Kidney epithelial cell (primary cell): ENCODE measurements at regions not wholly inside any gene's neighbourhood (a gene's known extent, or its start where the extent isn't known, plus 50 kb on each side); places are given as distances from the start of the nearest gene placed in this dataset.

Source experiments
- DNase-seq: peaks from one replicate; pipeline ENCODE4 v3.0.0-alpha.2; 2010; ENCODE audit warnings: low read depth
- H3K27me3 ChIP-seq: 2 replicates; pipeline ENCODE4 v1.6.0; 2011; ENCODE audit warnings: low read length; ENCODE audit not compliant: control insufficient read depth, insufficient read depth
- H3K36me3 ChIP-seq: 2 replicates; pipeline ENCODE4 v1.5.1; 2011; ENCODE audit warnings: low read length; ENCODE audit not compliant: control insufficient read depth, insufficient read depth
- H3K4me3 ChIP-seq: 2 replicates; pipeline ENCODE4 v1.5.1; 2011; ENCODE audit warnings: low read depth, mild to moderate bottlenecking, control low read depth, low read length
- TF ChIP-seq, protein P1 (sequence below): IDR thresholded peaks from 2 replicates; pipeline ENCODE4 v1.5.1; 2011; ENCODE audit warnings: mild to moderate bottlenecking, moderate library complexity, low read length, control low read depth, inconsistent platforms; ENCODE audit not compliant: insufficient read depth, poor library complexity, severe bottlenecking

DNA sequence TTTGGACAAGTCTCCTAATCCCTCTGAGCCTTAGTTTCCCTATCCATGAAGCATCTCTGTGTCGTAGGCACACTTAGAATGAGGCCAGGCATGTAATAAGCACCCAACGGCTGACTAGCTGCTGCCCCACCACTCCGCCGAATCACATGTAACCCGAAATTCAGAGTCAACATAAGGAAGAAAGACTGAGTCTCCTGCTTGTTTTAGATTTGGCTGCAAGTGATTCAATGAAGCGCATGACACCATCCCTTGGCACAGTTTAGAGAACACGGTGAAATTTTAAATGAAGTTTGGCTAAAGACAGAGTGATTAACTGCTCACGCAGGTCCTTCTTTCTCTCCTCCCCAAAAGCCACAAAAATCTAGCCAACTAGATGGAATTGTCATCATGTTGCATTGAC lies 279.2 kb downstream of the TLE3 start:
- DNase-seq: no peak
- Histone ChIP-seq H3K27me3 (peaks cover 12% of the 10 kb centered on the region), H3K4me3 (no peak overlapping the region), H3K36me3 (no peaks in the 10 kb centered on the region)
- TF ChIP-seq, protein P1, sequence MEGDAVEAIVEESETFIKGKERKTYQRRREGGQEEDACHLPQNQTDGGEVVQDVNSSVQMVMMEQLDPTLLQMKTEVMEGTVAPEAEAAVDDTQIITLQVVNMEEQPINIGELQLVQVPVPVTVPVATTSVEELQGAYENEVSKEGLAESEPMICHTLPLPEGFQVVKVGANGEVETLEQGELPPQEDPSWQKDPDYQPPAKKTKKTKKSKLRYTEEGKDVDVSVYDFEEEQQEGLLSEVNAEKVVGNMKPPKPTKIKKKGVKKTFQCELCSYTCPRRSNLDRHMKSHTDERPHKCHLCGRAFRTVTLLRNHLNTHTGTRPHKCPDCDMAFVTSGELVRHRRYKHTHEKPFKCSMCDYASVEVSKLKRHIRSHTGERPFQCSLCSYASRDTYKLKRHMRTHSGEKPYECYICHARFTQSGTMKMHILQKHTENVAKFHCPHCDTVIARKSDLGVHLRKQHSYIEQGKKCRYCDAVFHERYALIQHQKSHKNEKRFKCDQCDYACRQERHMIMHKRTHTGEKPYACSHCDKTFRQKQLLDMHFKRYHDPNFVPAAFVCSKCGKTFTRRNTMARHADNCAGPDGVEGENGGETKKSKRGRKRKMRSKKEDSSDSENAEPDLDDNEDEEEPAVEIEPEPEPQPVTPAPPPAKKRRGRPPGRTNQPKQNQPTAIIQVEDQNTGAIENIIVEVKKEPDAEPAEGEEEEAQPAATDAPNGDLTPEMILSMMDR: no peak

DNA sequence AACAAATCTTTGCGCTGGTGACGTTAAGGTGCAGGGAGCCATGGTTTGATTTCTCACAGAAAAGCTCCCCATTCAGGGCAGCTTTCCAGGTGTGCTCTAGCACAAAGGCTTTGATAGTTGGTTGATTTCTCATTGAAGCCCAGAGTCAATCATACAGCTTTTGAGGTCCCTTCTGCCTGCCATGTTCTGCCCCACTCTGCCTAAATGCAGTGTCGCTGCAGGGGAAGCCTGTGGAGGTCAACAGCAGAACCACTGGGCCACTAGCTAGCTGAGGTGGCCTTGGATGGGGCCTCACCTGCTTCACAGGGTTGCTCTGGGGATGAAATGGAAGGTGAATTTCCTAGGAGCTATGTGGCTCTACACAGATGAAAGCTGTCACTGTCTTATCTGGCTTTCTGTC lies 278.3 kb downstream of the TLE3 start:
- TF ChIP-seq, protein P1: no peak
- no peak for DNase-seq
- no peaks in the 10 kb centered on the region for H3K36me3 ChIP-seq
- H3K4me3 ChIP-seq: no peak overlapping the region
- H3K27me3 ChIP-seq: peaks cover 12% of the 10 kb centered on the region

DNA sequence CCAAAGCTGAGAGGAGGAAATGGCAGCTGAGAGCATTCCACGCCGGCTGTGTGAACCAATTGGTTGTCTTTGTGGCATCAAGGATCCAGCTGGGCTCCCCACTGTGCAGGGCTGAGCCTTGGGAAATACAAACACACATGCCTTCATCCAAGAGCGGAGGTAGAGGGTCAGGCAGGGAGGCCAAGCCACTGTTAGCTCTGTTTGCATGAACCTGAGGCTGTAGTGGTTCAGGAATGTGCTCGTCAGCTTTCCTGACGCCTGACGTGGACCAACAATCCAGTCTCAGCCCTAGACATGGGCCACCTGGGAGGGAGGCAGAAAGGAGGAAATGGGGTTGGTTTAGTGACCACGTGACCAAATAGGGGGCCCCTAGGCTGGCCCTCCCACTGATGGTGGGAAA lies 276.9 kb downstream of the TLE3 start:
- Histone ChIP-seq H3K27me3 (peaks cover 5% of the 10 kb centered on the region), H3K4me3 (no peak overlapping the region), H3K36me3 (no peaks in the 10 kb centered on the region)
- DNase-seq: no peak
- TF ChIP-seq, protein P1: no peak

DNA sequence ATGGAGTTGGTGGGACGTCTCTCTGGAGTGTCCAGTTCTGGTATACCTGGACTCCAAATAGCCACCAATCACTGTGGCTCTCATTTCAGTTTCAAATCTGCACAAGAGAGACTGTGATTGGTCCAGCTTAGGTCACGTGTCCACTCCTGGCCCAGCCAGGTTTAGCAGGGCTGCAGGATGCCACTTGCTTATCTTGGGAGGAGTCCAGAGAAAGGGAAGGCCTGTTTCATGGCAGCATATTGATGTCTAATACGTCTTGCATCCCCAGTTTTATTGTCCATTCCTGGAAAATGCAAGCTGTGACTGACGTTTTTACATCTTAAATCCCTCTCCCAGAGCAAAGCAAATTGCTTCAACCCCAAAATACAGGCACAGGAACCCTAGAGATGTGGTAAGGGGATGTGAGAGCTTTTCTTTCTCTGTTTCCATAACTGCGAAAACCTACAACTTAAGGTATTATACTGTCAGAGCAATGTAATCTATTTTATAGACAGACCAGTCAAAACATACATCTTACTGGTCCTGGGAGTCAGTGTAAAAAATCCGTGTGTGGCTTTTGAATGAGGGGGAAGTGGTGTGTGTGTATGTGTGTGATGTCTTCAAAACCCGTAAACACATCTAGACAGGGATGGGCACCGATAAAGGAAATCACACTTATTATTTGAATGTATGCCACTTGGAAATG lies 274.4 kb downstream of the TLE3 start:
- TF ChIP-seq, protein P1: no peak
- Histone ChIP-seq H3K36me3 (no peaks in the 10 kb centered on the region), H3K27me3 (peaks cover 6% of the 10 kb centered on the region), H3K4me3 (no peak overlapping the region)
- DNase-seq: no peak

DNA sequence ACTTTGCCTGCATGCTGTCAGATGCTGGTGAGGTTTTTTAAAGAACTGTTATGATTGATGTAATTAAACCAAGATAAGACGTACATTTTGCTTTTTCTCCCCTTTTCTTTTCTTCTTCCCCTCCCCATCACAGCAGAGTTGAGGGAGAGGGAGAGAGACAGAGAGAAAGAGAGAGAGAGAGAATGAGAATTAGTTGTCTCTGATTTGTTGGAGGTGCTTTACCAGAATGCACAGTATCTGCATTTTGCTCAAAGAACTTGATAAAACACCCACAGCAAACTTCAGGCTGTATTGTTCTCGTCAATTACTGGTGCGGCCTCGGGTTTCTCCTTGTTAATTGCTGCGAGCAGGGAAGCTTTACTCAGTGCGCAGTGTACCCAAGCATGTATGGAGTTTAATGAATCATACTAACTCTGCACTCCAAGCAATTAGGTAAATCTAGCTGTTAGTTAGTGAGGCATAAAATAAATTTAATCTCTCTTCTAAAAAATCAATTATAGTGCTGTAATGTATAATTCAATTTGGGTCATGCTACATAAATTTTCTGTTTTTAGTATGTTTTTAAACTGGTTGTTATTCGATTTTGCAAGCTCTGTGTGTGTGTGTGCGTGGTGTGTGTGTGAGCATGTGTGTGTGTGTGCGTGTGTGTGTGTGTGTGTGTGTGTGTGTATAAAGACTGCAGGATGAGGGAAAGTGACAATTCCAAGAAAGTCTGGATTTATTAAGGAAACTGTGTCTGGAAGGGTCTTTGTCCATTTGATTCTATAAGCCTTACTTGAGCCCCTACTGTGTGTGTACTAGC lies 273.4 kb downstream of the TLE3 start:
- Histone ChIP-seq H3K36me3 (no peaks in the 10 kb centered on the region), H3K27me3 (peaks cover 6% of the 10 kb centered on the region)
- DNase-seq: no peak

More for the DNA sequence above, 273.4 kb downstream of the TLE3 start:
- TF ChIP-seq, protein P1: no peak
- no peak overlapping the region for H3K4me3 ChIP-seq
